ENCODE measurements at regions not wholly inside any gene's neighbourhood (a gene's known extent, or its start where the extent isn't known, plus 50 kb on each side); places are given as distances from the start of the nearest gene placed in this dataset.
"Not testable (repeated sequence)": the region's sequence is repeated elsewhere in the genome, so short reads cannot be mapped to it uniquely, and the experiment has no call there.

DNA sequence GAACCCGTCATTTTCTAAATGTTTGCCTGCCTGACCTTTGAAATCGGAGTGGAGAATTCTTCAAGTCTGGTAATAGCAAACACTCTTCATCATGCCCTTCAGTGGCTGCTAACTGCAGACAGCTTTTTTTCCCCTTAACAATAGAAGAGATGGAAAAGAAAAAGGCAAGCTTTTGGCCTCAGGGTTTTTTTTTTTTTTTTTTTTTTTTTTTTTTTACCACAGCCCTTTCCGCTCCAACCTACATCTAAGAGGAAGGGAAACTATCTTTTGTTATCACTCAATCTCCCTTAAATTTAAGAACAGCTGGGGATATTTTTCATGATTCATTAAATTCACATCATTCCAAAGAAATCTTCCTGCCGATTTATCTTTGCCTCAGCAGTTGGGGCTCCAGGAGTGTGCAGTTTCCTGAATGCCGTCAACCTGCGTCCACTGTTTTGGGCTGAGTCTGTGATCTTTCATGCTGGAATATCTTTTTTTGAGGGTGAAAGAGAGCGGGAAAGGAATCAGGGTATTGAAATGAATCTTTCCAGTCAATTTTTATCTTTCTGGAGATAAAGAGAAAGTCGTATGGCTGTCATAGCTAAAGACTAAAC, 144.5 kb upstream of the SMYD2 start:
- DNase-seq (ENCODE audit: insufficient read length, low spot score) (no peak), FAIRE-seq (peak; percentile 84)
- TF ChIP-seq, protein P1, sequence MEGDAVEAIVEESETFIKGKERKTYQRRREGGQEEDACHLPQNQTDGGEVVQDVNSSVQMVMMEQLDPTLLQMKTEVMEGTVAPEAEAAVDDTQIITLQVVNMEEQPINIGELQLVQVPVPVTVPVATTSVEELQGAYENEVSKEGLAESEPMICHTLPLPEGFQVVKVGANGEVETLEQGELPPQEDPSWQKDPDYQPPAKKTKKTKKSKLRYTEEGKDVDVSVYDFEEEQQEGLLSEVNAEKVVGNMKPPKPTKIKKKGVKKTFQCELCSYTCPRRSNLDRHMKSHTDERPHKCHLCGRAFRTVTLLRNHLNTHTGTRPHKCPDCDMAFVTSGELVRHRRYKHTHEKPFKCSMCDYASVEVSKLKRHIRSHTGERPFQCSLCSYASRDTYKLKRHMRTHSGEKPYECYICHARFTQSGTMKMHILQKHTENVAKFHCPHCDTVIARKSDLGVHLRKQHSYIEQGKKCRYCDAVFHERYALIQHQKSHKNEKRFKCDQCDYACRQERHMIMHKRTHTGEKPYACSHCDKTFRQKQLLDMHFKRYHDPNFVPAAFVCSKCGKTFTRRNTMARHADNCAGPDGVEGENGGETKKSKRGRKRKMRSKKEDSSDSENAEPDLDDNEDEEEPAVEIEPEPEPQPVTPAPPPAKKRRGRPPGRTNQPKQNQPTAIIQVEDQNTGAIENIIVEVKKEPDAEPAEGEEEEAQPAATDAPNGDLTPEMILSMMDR (IDR thresholded peaks at IDR 0.05; ENCODE audit: insufficient read depth, missing control alignments), result no peak

DNA sequence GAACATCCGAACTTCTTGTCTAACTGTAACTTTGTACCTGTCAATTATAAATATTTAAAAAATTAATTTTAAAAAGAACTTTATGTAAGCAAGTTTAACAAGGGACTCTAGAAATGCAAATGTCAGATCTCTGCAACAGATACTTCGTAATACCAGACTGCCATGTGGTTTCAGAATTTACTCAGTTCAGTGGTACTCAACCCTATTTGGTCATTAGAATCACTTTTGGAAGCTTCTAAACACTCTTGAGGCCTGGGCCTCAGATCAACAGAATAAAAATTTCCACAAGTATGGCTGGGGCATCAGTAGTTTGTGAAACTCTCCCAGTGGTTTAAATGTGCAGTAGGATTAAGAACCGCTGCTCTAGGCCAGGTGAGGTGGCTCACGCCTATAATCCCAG, 139.5 kb upstream of the SMYD2 start:
- no peak for FAIRE-seq

DNA sequence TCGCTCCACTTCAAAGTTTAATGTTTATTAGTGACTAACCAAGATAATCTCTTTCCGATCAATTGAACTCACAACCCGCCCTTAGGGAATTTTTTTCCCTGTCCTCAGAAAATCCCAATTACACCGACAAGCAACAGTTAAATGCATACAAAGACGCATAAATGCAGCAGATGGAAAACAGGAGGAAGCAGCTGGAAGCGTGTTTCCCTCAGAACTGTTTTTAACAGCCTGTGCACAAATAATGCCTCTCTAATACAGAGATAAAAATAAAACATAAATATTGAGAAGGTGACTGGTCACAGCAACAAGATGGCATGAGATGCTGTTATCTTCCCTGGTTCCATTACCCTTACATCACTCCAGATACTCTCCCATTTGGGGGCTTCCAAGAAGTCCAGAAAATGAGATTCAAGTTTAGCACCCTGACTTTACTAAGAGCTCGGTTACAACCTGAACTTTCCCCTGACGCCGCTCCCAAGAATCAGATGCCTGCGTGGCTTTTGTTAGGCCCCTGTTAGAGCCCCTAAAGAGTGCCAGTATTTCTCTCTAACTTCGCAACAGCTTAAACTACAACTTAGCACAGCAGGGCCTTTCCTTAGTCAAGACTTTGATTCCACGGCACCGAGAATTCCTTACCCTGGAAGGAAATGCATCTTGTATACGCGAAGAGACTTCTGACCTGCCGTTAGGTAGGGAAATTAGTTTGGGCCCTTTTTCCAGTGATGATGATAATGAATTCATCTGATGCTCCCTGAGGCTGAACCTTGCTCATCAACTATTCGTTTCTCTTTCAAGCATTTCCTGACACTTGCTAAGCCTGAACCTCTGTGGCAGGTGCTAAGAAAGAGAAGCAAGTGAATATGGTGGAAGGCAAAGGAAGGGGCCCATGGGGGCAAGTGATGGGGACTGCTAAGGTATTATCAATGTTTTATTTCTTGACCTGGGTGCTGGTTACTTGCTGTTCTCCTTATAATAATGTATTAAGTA, 137.7 kb upstream of the SMYD2 start:
- no peak for DNase-seq (ENCODE audit: insufficient read length, low spot score)
- no peak for FAIRE-seq
- TF ChIP-seq, protein P1 (IDR thresholded peaks at IDR 0.05; ENCODE audit: insufficient read depth, missing control alignments), result no peak

More for the DNA sequence above, 139.5 kb upstream of the SMYD2 start:
- TF ChIP-seq, protein P1 (IDR thresholded peaks at IDR 0.05; ENCODE audit: insufficient read depth, missing control alignments), result no peak
- no peak for DNase-seq (ENCODE audit: insufficient read length, low spot score)

DNA sequence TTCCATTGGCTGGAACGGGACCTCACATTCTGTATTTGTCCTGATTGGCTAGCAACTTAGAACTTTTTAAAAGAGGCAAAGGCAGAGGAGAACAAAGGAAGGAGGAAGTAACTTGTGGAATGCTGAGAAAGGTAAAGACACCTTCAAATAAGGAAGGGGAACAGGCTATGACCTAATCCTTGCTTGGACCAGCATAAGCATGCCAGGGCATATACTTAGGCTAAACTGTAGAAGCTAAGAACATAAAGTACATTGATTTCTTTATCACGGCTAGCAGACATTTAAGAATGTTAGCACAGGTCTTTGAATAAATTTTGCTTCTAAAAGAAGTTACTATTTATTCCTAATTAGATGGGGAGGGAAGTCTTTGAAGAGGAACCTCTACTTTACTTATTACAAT, 136.4 kb upstream of the SMYD2 start:
- DNase-seq (ENCODE audit: insufficient read length, low spot score); FAIRE-seq: not testable (repeated sequence)

DNA sequence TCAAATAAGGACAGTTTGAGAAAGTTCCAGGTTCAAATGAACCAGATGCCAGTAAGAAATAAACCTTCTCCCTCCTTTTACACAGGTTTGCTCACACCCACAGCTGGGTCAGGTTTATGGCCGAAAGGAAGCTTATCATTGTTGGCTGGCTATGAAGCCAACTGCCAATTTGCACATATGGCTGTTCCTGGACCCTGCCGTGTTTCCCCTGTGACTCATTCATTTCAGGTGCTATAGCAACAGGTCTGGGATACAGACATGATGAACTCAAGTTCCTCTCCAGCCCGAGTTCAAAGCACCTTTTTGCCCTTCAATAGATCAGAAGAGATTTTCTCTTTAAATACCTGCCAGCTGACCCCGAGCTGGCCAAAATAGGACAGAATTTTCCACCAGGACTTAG, 134.4 kb upstream of the SMYD2 start:
- DNase-seq (ENCODE audit: insufficient read length, low spot score), result no peak
- TF ChIP-seq, protein P1 (IDR thresholded peaks at IDR 0.05; ENCODE audit: insufficient read depth, missing control alignments), result no peak
- no peak for FAIRE-seq

DNA sequence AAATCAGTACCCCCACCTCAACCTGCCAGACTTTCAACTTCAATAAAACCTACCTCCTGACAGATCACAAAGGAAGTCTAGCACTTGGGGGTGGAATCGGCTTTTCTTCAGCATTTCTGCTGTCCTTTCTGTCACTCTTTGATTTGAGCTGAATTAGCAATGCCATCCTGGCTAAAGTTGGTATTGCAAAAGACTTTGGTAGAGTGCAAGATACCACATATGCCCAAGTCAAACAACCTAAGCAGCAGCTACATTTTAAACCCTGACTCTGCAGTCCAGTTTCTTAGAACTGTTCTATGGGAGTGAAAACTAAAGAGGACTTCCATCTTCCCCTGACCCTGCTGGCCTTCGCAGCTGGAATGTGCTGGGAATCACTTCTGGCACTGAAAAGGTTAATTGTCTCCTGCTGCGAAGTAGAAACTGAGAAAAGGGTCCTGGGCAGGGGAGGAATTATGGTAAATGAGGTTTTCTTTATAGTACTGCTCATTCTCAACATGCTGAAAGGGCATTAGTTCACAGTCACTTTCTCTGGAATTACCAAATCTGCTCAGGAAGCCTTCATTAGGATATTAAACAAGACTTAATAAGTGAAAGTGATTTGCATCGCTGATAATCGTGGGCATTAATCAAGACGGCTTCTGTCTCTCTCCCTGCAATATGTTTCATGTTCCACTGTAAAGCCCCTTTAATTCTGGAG, 126.2 kb upstream of the SMYD2 start:
- FAIRE-seq (peak; percentile 99), DNase-seq (ENCODE audit: insufficient read length, low spot score) (no peak)
- TF ChIP-seq, protein P1 (IDR thresholded peaks at IDR 0.05; ENCODE audit: insufficient read depth, missing control alignments), result no peak

DNA sequence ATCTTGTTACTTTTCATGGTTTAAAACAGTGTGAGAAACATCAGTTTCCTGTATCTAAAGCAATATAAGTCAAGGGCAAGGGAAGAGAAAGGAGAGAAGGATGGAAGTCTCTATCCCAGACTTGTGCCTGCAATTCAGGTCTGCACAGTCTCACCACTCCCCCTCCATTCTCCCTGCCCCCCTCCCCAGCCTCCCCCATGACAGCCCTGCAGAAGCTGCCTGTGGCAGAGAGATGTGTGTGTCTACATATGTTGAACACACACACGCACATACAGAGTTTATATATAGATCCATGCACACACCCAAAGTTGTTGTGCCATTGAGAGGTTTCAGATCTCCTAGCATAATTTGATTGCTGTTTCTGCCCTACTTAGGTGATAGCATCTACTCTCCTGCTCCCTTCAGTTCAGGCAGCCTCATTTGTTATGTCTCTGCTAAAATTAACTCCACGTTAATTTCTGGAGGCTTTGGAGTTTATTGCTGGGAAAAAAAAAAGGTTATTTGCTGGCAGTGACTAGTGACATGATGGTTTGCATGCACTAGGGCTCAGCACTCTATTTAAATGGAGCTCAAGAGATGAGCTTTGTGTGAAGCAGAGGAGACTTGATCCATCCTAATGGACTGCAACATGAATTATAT, 124.9 kb upstream of the SMYD2 start:
- FAIRE-seq (peak; percentile 94), DNase-seq (ENCODE audit: insufficient read length, low spot score) (no peak)
- TF ChIP-seq, protein P1 (IDR thresholded peaks at IDR 0.05; ENCODE audit: insufficient read depth, missing control alignments), result no peak
